ENCODE measurements at regions not wholly inside any gene's neighbourhood (a gene's known extent, or its start where the extent isn't known, plus 50 kb on each side); places are given as distances from the start of the nearest gene placed in this dataset.

DNA sequence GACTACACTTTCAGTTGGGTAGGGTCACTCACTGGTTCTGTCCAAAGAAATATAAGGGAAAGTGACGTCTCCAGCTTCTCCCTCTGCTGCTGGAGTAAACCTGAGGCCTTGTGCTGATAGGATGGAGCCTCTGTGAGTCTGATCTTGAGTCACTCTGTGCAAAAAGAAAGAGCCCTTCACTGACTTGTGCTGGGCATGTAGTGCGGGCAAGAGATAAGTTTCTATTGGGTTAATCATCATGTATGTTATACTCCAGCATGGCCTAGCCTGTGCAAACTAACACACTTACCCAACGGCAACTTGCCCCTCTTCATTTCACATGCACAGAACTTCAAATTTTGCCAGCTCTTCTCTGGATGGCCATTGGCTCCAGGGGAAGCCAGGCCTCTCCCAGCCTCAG is 118.5 kb upstream of the LMO4 start:
- Histone ChIP-seq H3K27ac (ENCODE audit: extremely low read depth, low read depth, low read length) (no peak overlapping the region), H3K4me1 (replicated peaks in 1 of 2; ENCODE audit: control insufficient read depth in 2 of 2, insufficient read depth in 2 of 2, low read length in 2 of 2) (no peaks in the 10 kb centered on the region), H3K9me1 (ENCODE audit: control insufficient read depth, insufficient read depth, low read length) (no peaks in the 10 kb centered on the region), H3K36me3 (ENCODE audit: control insufficient read depth, insufficient read depth, low read length) (no peaks in the 10 kb centered on the region), H2AFZ (ENCODE audit: low read depth, low read length) (no peak overlapping the region), H3K4me3 (no peak overlapping the region), H3K79me2 (ENCODE audit: control insufficient read depth, insufficient read depth, low read length) (no peaks in the 10 kb centered on the region), H3K4me2 (ENCODE audit: insufficient read depth, low read length) (no peak overlapping the region), H3K9ac (ENCODE audit: insufficient read depth in 1 of 2, low read depth in 2 of 2, low read length in 2 of 2) (no peak overlapping the region), H3K9me3 (replicated peaks; ENCODE audit: control insufficient read depth, insufficient read depth, low read depth, low read length) (no peaks in the 10 kb centered on the region), H3K27me3 (ENCODE audit: control insufficient read depth in 2 of 2, insufficient read depth in 2 of 2, low read length in 2 of 2) (peaks cover 2 to 5% of the 10 kb centered on the region in 2 experiments; a peak in 3 of 5 replicates), H4K20me1 (replicated peaks; ENCODE audit: control insufficient read depth, insufficient read depth, low read length) (no peaks in the 10 kb centered on the region)
- 0% methylated on average over 3 of the region's 3 CpGs for WGBS (ENCODE audit: insufficient coverage, low coverage, missing lambda C conversion rate)
- no peak for DNase-seq (ENCODE audit: extremely low read depth in 1 of 4, low spot score in 3 of 4)
- BruUV-seq (replicated peaks) = no TSS peak
- ATAC-seq = no peak
- TF ChIP-seq RBM25 (IDR thresholded peaks at IDR 0.05; ENCODE audit: low read depth, low read length, severe bottlenecking) = no peak
- TF ChIP-seq CC2D1A (IDR thresholded peaks at IDR 0.05) = no peak
- TF ChIP-seq SUPT5H (IDR thresholded peaks at IDR 0.05) = no peak
- TF ChIP-seq GABPB1 (CRISPR knock-in tag; IDR thresholded peaks at IDR 0.05) = no peak
- TF ChIP-seq, protein P1, sequence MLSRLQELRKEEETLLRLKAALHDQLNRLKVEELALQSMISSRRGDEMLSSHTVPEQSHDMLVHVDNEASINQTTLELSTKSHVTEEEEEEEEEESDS (CRISPR knock-in tag; IDR thresholded peaks at IDR 0.05) = no peak
- TF ChIP-seq FIP1L1 (IDR thresholded peaks at IDR 0.05; ENCODE audit: low read depth, low read length, poor library complexity, severe bottlenecking) = no peak
- TF ChIP-seq ZNF445 (CRISPR knock-in tag; IDR thresholded peaks at IDR 0.05; ENCODE audit: low read depth) = no peak
- TF ChIP-seq, protein P2, sequence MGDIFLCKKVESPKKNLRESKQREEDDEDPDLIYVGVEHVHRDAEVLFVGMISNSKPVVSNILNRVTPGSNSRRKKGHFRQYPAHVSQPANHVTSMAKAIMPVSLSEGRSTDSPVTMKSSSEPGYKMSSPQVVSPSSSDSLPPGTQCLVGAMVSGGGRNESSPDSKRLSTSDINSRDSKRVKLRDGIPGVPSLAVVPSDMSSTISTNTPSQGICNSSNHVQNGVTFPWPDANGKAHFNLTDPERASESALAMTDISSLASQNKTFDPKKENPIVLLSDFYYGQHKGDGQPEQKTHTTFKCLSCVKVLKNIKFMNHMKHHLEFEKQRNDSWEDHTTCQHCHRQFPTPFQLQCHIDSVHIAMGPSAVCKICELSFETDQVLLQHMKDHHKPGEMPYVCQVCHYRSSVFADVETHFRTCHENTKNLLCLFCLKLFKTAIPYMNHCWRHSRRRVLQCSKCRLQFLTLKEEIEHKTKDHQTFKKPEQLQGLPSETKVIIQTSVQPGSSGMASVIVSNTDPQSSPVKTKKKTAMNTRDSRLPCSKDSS (IDR thresholded peaks at IDR 0.05; ENCODE audit: low read depth, partially characterized antibody) = no peak
- TF ChIP-seq ZFX (CRISPR knock-in tag; IDR thresholded peaks at IDR 0.05) = no peak
- TF ChIP-seq, protein P3, sequence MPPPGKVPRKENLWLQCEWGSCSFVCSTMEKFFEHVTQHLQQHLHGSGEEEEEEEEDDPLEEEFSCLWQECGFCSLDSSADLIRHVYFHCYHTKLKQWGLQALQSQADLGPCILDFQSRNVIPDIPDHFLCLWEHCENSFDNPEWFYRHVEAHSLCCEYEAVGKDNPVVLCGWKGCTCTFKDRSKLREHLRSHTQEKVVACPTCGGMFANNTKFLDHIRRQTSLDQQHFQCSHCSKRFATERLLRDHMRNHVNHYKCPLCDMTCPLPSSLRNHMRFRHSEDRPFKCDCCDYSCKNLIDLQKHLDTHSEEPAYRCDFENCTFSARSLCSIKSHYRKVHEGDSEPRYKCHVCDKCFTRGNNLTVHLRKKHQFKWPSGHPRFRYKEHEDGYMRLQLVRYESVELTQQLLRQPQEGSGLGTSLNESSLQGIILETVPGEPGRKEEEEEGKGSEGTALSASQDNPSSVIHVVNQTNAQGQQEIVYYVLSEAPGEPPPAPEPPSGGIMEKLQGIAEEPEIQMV (tag; conservative IDR thresholded peaks at IDR 0.05; ENCODE audit: low read depth) = no peak
- TF ChIP-seq TCF7 (IDR thresholded peaks at IDR 0.05; ENCODE audit: borderline replicate concordance) = no peak
- TF ChIP-seq ZNF696 (CRISPR knock-in tag; conservative IDR thresholded peaks at IDR 0.05) = no peak
- TF ChIP-seq MBD2 (IDR thresholded peaks at IDR 0.05; ENCODE audit: borderline replicate concordance, low read depth) = no peak
- no peak for TF ChIP-seq SMAD1 (IDR thresholded peaks at IDR 0.05; ENCODE audit: low read depth, low read length, partially characterized antibody)
- no peak for TF ChIP-seq ZNF77 (CRISPR knock-in tag; IDR thresholded peaks at IDR 0.05)
- TF ChIP-seq SAP30 (IDR thresholded peaks at IDR 0.05; ENCODE audit: borderline replicate concordance, insufficient read depth, low read depth, low read length, poor library complexity, severe bottlenecking) = no peak
- TF ChIP-seq L3MBTL2 (IDR thresholded peaks at IDR 0.05) = no peak
- TF ChIP-seq RUNX1 (IDR thresholded peaks at IDR 0.05; ENCODE audit: low read depth) = no peak
- TF ChIP-seq, protein P4, sequence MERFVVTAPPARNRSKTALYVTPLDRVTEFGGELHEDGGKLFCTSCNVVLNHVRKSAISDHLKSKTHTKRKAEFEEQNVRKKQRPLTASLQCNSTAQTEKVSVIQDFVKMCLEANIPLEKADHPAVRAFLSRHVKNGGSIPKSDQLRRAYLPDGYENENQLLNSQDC (CRISPR knock-in tag; IDR thresholded peaks at IDR 0.05) = no peak
- ChIA-PET CTCF (ENCODE audit: low intra/inter-chr PET ratio) (no interaction called here), POLR2A (no interaction called here)
- no peak for FAIRE-seq
- in situ Hi-C loops (cut with MboI) (no loop called here), intact Hi-C loops (cut with micrococcal nuclease) (no loop called here)
